Calu3 (cell line): ENCODE measurements at regions not wholly inside any gene's neighbourhood (a gene's known extent, or its start where the extent isn't known, plus 50 kb on each side); places are given as distances from the start of the nearest gene placed in this dataset.
"Not testable (repeated sequence)": the region's sequence is repeated elsewhere in the genome, so short reads cannot be mapped to it uniquely, and the experiment has no call there.

ENCODE experiments used
- BruUV-seq: library from RNA; stranded (reverse); fragments of 400-500 nt; replicated peaks from 2 replicates; lab custom pipeline; 2021; lab: Mats Ljungman, UMichigan
- CTCF ChIA-PET: fragments of 300-600 bp; sonication (Branson Sonifier 250); formaldehyde crosslinking; loops from one replicate; lab custom pipeline; 2022; ENCODE audit warnings: antibody characterized with exemption; lab: Charles Lee
- DNase-seq: peaks from one replicate; pipeline ENCODE4 v3.0.0; 2022
- H3K27ac Mint-ChIP-seq: one replicate; pipeline ENCODE4 v1.8.0; 2022; ENCODE audit warnings: mixed read lengths; ENCODE audit not compliant: unreplicated experiment
- H3K27me3 Mint-ChIP-seq: one replicate; pipeline ENCODE4 v1.8.0; 2022; ENCODE audit warnings: mixed read lengths; ENCODE audit not compliant: unreplicated experiment
- H3K36me3 Mint-ChIP-seq: one replicate; pipeline ENCODE4 v1.8.0; 2022; ENCODE audit warnings: mild to moderate bottlenecking, moderate library complexity, mixed read lengths; ENCODE audit not compliant: insufficient read depth, unreplicated experiment
- H3K4me1 Mint-ChIP-seq: one replicate; pipeline ENCODE4 v1.8.0; 2022; ENCODE audit warnings: mild to moderate bottlenecking, low read depth, mixed read lengths; ENCODE audit not compliant: unreplicated experiment
- H3K4me3 Mint-ChIP-seq: one replicate; pipeline ENCODE4 v1.8.0; 2022; ENCODE audit warnings: mild to moderate bottlenecking, low read depth, moderate library complexity, mixed read lengths; ENCODE audit not compliant: unreplicated experiment
- H3K9me3 Mint-ChIP-seq: one replicate; pipeline ENCODE4 v1.8.0; 2022; ENCODE audit warnings: low read depth, mixed read lengths; ENCODE audit not compliant: unreplicated experiment
- CTCF ChIP-seq: fragments of 200-600 bp; IDR thresholded peaks from one replicate; pipeline ENCODE4 v1.8.0; 2022; ENCODE audit warnings: antibody characterized with exemption; ENCODE audit not compliant: unreplicated experiment
- intact Hi-C: fragments of 100-400 bp; cut with micrococcal nuclease; formaldehyde crosslinking; loops from one replicate; pipeline ENCODE4 v1.10.0; 2022; ENCODE audit not compliant: unreplicated experiment

- Mint-ChIP-seq H3K27ac (no peak overlapping the region), H3K36me3 (no peaks in the 10 kb centered on the region), H3K4me3 (no peak overlapping the region), H3K9me3 (no peaks in the 10 kb centered on the region), H3K4me1 (no peaks in the 10 kb centered on the region), H3K27me3 (peaks cover 84% of the 10 kb centered on the region)
- DNase-seq = no peak
- TF ChIP-seq CTCF = no peak
- intact Hi-C loops = no loop called here
- CTCF ChIA-PET = no interaction called here
- no TSS peak for BruUV-seq
Measured at GRCh38 chr12:131628023-131628740, 82.7 kb upstream of the SFSWAP start.

- no peaks in the 10 kb centered on the region for H3K9me3 Mint-ChIP-seq
- no peak overlapping the region for H3K27ac Mint-ChIP-seq
- TF ChIP-seq CTCF = no peak
- CTCF ChIA-PET = interaction anchor here (0.8 kb wide), 1 partner anchor 41 kb away, joined by 3 read pairs; no protein-coding TSS in a partner anchor
- no peak overlapping the region for H3K4me3 Mint-ChIP-seq
- H3K27me3 Mint-ChIP-seq = peaks cover 84% of the 10 kb centered on the region
- no TSS peak for BruUV-seq
- DNase-seq = no peak
- H3K36me3 Mint-ChIP-seq = no peaks in the 10 kb centered on the region
- no peaks in the 10 kb centered on the region for H3K4me1 Mint-ChIP-seq
- intact Hi-C loops = no loop called here
Measured at GRCh38 chr12:131628766-131629448, 82.0 kb upstream of the SFSWAP start.

- intact Hi-C loops = no loop called here
- no peaks in the 10 kb centered on the region for H3K9me3 Mint-ChIP-seq
- no peaks in the 10 kb centered on the region for H3K4me1 Mint-ChIP-seq
- no TSS peak for BruUV-seq
- no peak for TF ChIP-seq CTCF
- no peak overlapping the region for H3K4me3 Mint-ChIP-seq
- no peak for DNase-seq
- H3K36me3 Mint-ChIP-seq = no peaks in the 10 kb centered on the region
- H3K27me3 Mint-ChIP-seq = peaks cover 83% of the 10 kb centered on the region
- CTCF ChIA-PET = no interaction called here
- H3K27ac Mint-ChIP-seq = no peak overlapping the region
Measured at GRCh38 chr12:131631230-131631629, 79.7 kb upstream of the SFSWAP start.

- H3K9me3 Mint-ChIP-seq, CTCF ChIA-PET, H3K4me3 Mint-ChIP-seq, DNase-seq, H3K27ac Mint-ChIP-seq, H3K36me3 Mint-ChIP-seq, intact Hi-C loops, H3K4me1 Mint-ChIP-seq, BruUV-seq: not testable (repeated sequence)
- peaks cover 86% of the 10 kb centered on the region for H3K27me3 Mint-ChIP-seq
Measured at GRCh38 chr12:131631889-131632651, 78.8 kb upstream of the SFSWAP start.

GRCh38 chr12:131632652-131633023 is 78.3 kb upstream of the SFSWAP start:
- H3K9me3 Mint-ChIP-seq, H3K4me3 Mint-ChIP-seq, H3K36me3 Mint-ChIP-seq, H3K27ac Mint-ChIP-seq, CTCF ChIA-PET, BruUV-seq, H3K4me1 Mint-ChIP-seq, DNase-seq, intact Hi-C loops: not testable (repeated sequence)
- peaks cover 85% of the 10 kb centered on the region for H3K27me3 Mint-ChIP-seq

- H3K9me3 Mint-ChIP-seq, intact Hi-C loops, H3K27ac Mint-ChIP-seq, H3K36me3 Mint-ChIP-seq, CTCF ChIA-PET, H3K4me3 Mint-ChIP-seq, DNase-seq, BruUV-seq, H3K4me1 Mint-ChIP-seq: not testable (repeated sequence)
- H3K27me3 Mint-ChIP-seq = peaks cover 85% of the 10 kb centered on the region
Measured at GRCh38 chr12:131633610-131634009, 77.3 kb upstream of the SFSWAP start.
